GM12875 (cell line): ENCODE measurements at regions not wholly inside any gene's neighbourhood (a gene's known extent, or its start where the extent isn't known, plus 50 kb on each side); places are given as distances from the start of the nearest gene placed in this dataset.

Experiments used
- H3K4me3 ChIP-seq: one replicate; pipeline ENCODE4 v1.5.1; 2011; ENCODE audit warnings: low read depth, low read length, control low read depth
- CTCF ChIP-seq: IDR thresholded peaks from 2 replicates; pipeline ENCODE4 v1.5.1; 2011; ENCODE audit warnings: low read depth, mild to moderate bottlenecking, control low read depth, inconsistent platforms, low read length, moderate library complexity, borderline replicate concordance; ENCODE audit not compliant: insufficient read depth

DNA sequence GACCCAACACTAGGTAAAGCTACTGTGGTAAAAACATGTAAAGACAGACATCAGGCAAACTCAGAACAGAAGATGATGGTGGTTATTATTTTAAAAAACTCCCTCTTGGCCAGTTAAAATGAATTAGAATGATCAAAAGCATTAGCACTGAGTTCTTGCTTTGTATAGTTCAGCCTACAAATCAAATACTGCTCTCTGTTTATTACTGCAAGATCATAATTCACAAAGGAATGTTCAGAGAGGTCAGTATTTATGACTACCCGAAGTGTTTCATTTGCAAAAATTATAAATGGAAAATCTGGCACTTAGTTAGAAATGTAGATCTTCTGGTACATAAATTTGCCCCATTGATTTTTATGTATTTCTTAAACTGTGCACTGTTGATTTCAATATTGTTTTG is 140.3 kb upstream of the PPP2R2B start:
- H3K4me3 ChIP-seq, result no peak overlapping the region
- TF ChIP-seq CTCF, result no peak

DNA sequence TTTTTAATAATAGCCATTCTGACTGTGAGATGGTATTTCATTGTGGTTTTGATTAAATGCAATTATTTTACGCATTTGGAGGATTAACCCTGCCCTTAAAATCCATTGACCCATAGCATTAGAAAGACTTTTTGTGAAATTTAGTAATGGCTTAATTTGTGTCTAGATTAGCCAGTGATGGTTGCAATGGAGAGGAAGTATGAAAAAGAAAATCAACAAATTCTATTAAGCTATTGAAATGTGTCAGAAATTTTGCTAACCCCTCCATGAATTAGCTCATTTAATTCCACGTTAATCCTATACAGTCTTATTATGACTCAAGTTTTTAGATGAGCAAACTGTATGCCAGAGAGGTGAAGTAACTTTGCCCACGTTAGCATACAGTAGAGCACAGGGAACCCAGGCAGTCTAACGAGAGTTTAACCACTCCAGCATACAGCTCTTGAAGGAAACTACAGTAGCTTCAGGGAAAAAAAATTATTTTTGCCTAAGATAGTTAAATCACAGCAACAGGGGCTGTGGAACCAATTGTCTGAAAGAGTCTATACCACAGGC is 158.2 kb upstream of the PPP2R2B start:
- H3K4me3 ChIP-seq, result no peak overlapping the region
- no peak for TF ChIP-seq CTCF

- no peak overlapping the region for H3K4me3 ChIP-seq
- TF ChIP-seq CTCF, result no peak
These were observed 159.1 kb upstream of the PPP2R2B start for GRCh38 chr5:147037515-147038205.

GRCh38 chr5:147040856-147041255 is 162.3 kb upstream of the PPP2R2B start:
- H3K4me3 ChIP-seq, result no peak overlapping the region
- TF ChIP-seq CTCF, result no peak

GRCh38 chr5:147044572-147045273 is 166.2 kb upstream of the PPP2R2B start:
- TF ChIP-seq CTCF, result no peak
- H3K4me3 ChIP-seq, result no peak overlapping the region

DNA sequence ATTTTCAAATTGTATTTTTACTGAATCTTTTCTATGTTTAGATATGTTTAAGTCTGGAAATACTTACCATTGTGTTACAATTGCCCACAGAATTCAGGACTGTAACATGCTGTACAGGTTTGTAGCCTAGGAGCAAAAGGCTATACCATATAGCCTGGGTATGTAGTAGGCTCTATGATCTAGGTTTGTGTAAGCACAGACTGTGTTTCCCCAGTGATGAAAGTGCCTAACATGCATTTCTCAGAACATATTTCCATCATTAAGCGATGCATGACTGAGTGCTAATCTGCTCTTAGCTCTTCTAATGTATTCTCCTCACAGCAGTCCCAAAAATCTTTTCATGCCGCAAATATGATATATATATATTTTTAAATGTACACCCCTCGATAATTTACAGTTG is 166.7 kb upstream of the PPP2R2B start:
- no peak overlapping the region for H3K4me3 ChIP-seq
- TF ChIP-seq CTCF, result no peak

DNA sequence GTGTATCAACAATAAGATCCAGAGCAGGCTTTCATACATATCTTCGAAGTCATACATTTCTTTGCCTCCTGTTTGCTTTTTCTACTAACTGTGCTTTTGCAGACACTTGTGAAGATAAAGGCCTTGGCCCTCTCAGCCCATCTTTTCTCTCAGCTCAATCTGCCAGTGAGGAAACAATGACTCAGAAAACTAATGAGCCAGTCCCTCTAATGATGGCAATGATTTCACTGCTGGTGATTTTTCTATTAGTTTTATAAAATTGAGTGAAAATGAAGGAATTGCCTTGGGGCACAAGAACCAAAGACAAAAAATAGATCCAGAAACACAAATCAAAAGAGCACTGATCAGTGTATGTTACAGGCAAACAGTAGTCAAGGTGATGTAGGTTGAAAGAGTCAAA is 167.7 kb upstream of the PPP2R2B start:
- TF ChIP-seq CTCF, result no peak
- H3K4me3 ChIP-seq, result no peak overlapping the region
